ENCODE measurements at regions not wholly inside any gene's neighbourhood (a gene's known extent, or its start where the extent isn't known, plus 50 kb on each side); places are given as distances from the start of the nearest gene placed in this dataset.

GRCh38 chr14:62289471-62289870 lies 527.3 kb downstream of the SNAPC1 start:
- Histone ChIP-seq H3K27me3 (no peaks in the 10 kb centered on the region), H3K4me1 (no peaks in the 10 kb centered on the region), H3K36me3 (no peaks in the 10 kb centered on the region), H3K4me3 (no peak overlapping the region), H3K9me3 (no peaks in the 10 kb centered on the region), H3K27ac (no peak overlapping the region)
- no peak for DNase-seq
- TF ChIP-seq POLR2A (IDR thresholded peaks at IDR 0.05) = no peak
- no peak for TF ChIP-seq CTCF (IDR thresholded peaks at IDR 0.05)
- no peak for TF ChIP-seq POLR2AphosphoS5 (IDR thresholded peaks at IDR 0.05)
- TF ChIP-seq EP300 (IDR thresholded peaks at IDR 0.05) = no peak
- intact Hi-C loops (cut with DNase I) = no loop called here
- 70 to 79% methylated on average over 3 of the region's 3 CpGs for WGBS, 2 donors

- H3K4me1 ChIP-seq = no peaks in the 10 kb centered on the region
- no peak for DNase-seq
- TF ChIP-seq EP300 (IDR thresholded peaks at IDR 0.05) (no peak), CTCF (IDR thresholded peaks at IDR 0.05) (no peak), POLR2A (IDR thresholded peaks at IDR 0.05) (no peak), POLR2AphosphoS5 (IDR thresholded peaks at IDR 0.05) (no peak)
- no peaks in the 10 kb centered on the region for H3K27me3 ChIP-seq
- H3K9me3 ChIP-seq = no peaks in the 10 kb centered on the region
- intact Hi-C loops (cut with DNase I) = no loop called here
- no peak overlapping the region for H3K27ac ChIP-seq
- no peak overlapping the region for H3K4me3 ChIP-seq
- no peaks in the 10 kb centered on the region for H3K36me3 ChIP-seq
- WGBS, 2 donors = 82 to 86% methylated on average over 1 of the region's 1 CpG
Measured at GRCh38 chr14:62301080-62301479, 538.9 kb downstream of the SNAPC1 start.

GRCh38 chr14:62301911-62302310 lies 539.7 kb downstream of the SNAPC1 start:
- H3K36me3 ChIP-seq = no peaks in the 10 kb centered on the region
- H3K4me3 ChIP-seq = no peak overlapping the region
- no peak for DNase-seq
- no peaks in the 10 kb centered on the region for H3K4me1 ChIP-seq
- 80 to 84% methylated on average over 1 of the region's 1 CpG for WGBS, 2 donors
- H3K27me3 ChIP-seq = no peaks in the 10 kb centered on the region
- TF ChIP-seq POLR2A (IDR thresholded peaks at IDR 0.05) = no peak
- intact Hi-C loops (cut with DNase I) = no loop called here
- H3K9me3 ChIP-seq = no peaks in the 10 kb centered on the region
- H3K27ac ChIP-seq = no peak overlapping the region

- H3K36me3 ChIP-seq = no peaks in the 10 kb centered on the region
- H3K27me3 ChIP-seq = no peaks in the 10 kb centered on the region
- no peak overlapping the region for H3K4me3 ChIP-seq
- no peak for DNase-seq
- intact Hi-C loops (cut with DNase I) = no loop called here
- H3K27ac ChIP-seq = no peak overlapping the region
- 80 to 91% methylated on average over 4 of the region's 4 CpGs for WGBS, 2 donors
- TF ChIP-seq POLR2AphosphoS5 (IDR thresholded peaks at IDR 0.05) (no peak), EP300 (IDR thresholded peaks at IDR 0.05) (no peak), CTCF (IDR thresholded peaks at IDR 0.05) (no peak), POLR2A (IDR thresholded peaks at IDR 0.05) (no peak)
- H3K4me1 ChIP-seq = no peaks in the 10 kb centered on the region
- no peaks in the 10 kb centered on the region for H3K9me3 ChIP-seq
Measured at GRCh38 chr14:62303437-62303836, 541.2 kb downstream of the SNAPC1 start.

- no peaks in the 10 kb centered on the region for H3K4me1 ChIP-seq
- H3K4me3 ChIP-seq = no peak overlapping the region
- TF ChIP-seq POLR2AphosphoS5 (IDR thresholded peaks at IDR 0.05) (no peak), EP300 (IDR thresholded peaks at IDR 0.05) (no peak), CTCF (IDR thresholded peaks at IDR 0.05) (no peak), POLR2A (IDR thresholded peaks at IDR 0.05) (no peak)
- no peak overlapping the region for H3K27ac ChIP-seq
- 27 to 60% methylated on average over 3 of the region's 3 CpGs for WGBS, 2 donors
- no peaks in the 10 kb centered on the region for H3K9me3 ChIP-seq
- intact Hi-C loops (cut with DNase I) = no loop called here
- no peak for DNase-seq
- H3K27me3 ChIP-seq = no peaks in the 10 kb centered on the region
- H3K36me3 ChIP-seq = no peaks in the 10 kb centered on the region
Measured at GRCh38 chr14:62304257-62304656, 542.0 kb downstream of the SNAPC1 start.
